OCI-LY7 (cell line): ENCODE measurements at regions not wholly inside any gene's neighbourhood (a gene's known extent, or its start where the extent isn't known, plus 50 kb on each side); places are given as distances from the start of the nearest gene placed in this dataset.

Experiments
- CTCF ChIP-seq: fragments of 200-600 bp; sonication (generic); conservative IDR thresholded peaks from 2 replicates; pipeline ENCODE4 v1.5.1; 2014; ENCODE audit warnings: mild to moderate bottlenecking, antibody characterized with exemption, low read length, moderate library complexity, mixed read lengths
- EZH2phosphoT487 ChIP-seq: fragments of 200-600 bp; sonication (generic); IDR thresholded peaks from 2 replicates; pipeline ENCODE4 v1.6.1; 2018; ENCODE audit warnings: low read depth, borderline replicate concordance, mild to moderate bottlenecking, mixed run types, antibody characterized with exemption, low read length, moderate library complexity, mixed read lengths

DNA sequence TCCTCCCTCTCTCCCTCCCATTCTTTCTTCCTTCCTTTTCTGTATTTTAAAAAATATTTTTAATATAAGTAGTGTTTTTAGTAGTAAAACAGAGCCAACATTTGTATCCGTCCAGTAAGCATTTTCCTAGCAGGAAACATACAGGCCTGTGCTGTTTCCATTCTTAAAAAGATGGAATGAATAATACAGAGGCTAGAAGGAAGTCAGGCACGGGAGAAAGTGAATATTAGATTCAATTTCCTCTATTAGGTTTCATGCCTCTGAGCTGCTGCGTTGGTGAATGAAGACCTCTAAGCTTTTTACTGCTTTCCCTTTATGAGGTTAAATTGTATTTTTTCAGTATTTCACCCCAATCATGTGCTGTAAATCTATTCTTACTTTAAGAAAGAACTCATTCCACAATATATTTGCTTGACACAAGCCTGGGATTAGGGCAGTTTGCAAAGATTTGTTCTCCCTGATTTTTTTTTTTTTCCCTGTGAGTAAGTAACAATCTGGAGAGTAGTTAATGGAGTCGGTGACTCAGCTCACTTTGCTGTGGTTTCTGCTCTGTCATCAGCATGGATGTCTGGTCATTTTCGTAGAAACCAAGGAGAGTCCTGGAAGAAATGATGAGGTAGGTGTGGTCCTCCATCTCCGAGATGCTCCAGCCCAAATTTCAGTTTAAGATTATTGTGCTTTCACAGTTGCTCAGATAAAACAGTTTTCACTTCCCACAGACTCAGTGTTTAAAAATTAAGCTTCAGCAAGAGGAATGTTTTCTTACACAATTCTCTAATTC is 76.1 kb upstream of the PITRM1 start:
- TF ChIP-seq CTCF = no peak
- no peak for TF ChIP-seq EZH2phosphoT487
